DMS 273 (cell line): ENCODE measurements at regions not wholly inside any gene's neighbourhood (a gene's known extent, or its start where the extent isn't known, plus 50 kb on each side); places are given as distances from the start of the nearest gene placed in this dataset.
"Not testable (repeated sequence)": the region's sequence is repeated elsewhere in the genome, so short reads cannot be mapped to it uniquely, and the experiment has no call there.

Experiments used
- DNase-seq: peaks from one replicate; lab custom pipeline; 2025; ENCODE audit not compliant: unreplicated experiment; lab: John Stamatoyannopoulos, UW

GRCh38 chr2:5549771-5550170 lies 142.4 kb upstream of the SOX11 start:
- DNase-seq, result no peak

- DNase-seq, result no peak
Observed at GRCh38 chr2:5555636-5556035, 136.5 kb upstream of the SOX11 start.

- no peak for DNase-seq
Observed at GRCh38 chr2:5561006-5561405, 131.2 kb upstream of the SOX11 start.

- DNase-seq, result no peak
Observed at GRCh38 chr2:5562426-5562825, 129.8 kb upstream of the SOX11 start.

GRCh38 chr2:5562865-5563264 lies 129.3 kb upstream of the SOX11 start:
- DNase-seq, result no peak

- no peak for DNase-seq
Observed at GRCh38 chr2:5563411-5563810, 128.8 kb upstream of the SOX11 start.

GRCh38 chr2:5569256-5569655 lies 122.9 kb upstream of the SOX11 start:
- no peak for DNase-seq

GRCh38 chr2:5576015-5576414 lies 116.2 kb upstream of the SOX11 start:
- DNase-seq, result no peak

- no peak for DNase-seq
Observed at GRCh38 chr2:5587766-5588165, 104.4 kb upstream of the SOX11 start.

- no peak for DNase-seq
Observed at GRCh38 chr2:5588601-5589000, 103.6 kb upstream of the SOX11 start.

GRCh38 chr2:5589183-5589582 lies 103.0 kb upstream of the SOX11 start:
- no peak for DNase-seq

- no peak for DNase-seq
Observed at GRCh38 chr2:5590886-5591285, 101.3 kb upstream of the SOX11 start.

GRCh38 chr2:5592916-5593315 lies 99.3 kb upstream of the SOX11 start:
- DNase-seq, result no peak

- DNase-seq, result no peak
Observed at GRCh38 chr2:5594249-5594695, 97.9 kb upstream of the SOX11 start.

- no peak for DNase-seq
Observed at GRCh38 chr2:5596868-5597267, 95.3 kb upstream of the SOX11 start.

GRCh38 chr2:5598156-5598555 lies 94.0 kb upstream of the SOX11 start:
- DNase-seq, result no peak

GRCh38 chr2:5609201-5609600 lies 83.0 kb upstream of the SOX11 start:
- DNase-seq, result no peak

GRCh38 chr2:5612666-5613065 lies 79.5 kb upstream of the SOX11 start:
- no peak for DNase-seq

GRCh38 chr2:5616019-5616418 lies 76.2 kb upstream of the SOX11 start:
- DNase-seq, result no peak

GRCh38 chr2:5617358-5617757 lies 74.8 kb upstream of the SOX11 start:
- DNase-seq, result no peak

- no peak for DNase-seq
Observed at GRCh38 chr2:5617796-5618195, 74.4 kb upstream of the SOX11 start.

- no peak for DNase-seq
Observed at GRCh38 chr2:5618271-5618670, 73.9 kb upstream of the SOX11 start.

- DNase-seq, result not testable (repeated sequence)
Observed at GRCh38 chr2:5625556-5626065, 66.6 kb upstream of the SOX11 start.

- not testable (repeated sequence) for DNase-seq
Observed at GRCh38 chr2:5628484-5628883, 63.7 kb upstream of the SOX11 start.
